Heart left ventricle (tissue), 13 donors: ENCODE measurements at regions not wholly inside any gene's neighbourhood (a gene's known extent, or its start where the extent isn't known, plus 50 kb on each side); places are given as distances from the start of the nearest gene placed in this dataset.

Experiments
- CTCF ChIP-seq, 12 donors: fragments of 200-600 bp; sonication (generic) in 4 of 12; IDR thresholded peaks; one replicate each; pipeline versions ENCODE4 v1.5.0 to v1.8.0; 2018 to 2022; ENCODE audit warnings: antibody characterized with exemption in 12 of 12, mild to moderate bottlenecking in 5 of 12
- POLR2A ChIP-seq, 2 donors: fragments of 450-650 bp; IDR thresholded peaks; one replicate each; pipeline ENCODE4 v1.6.1; 2017; ENCODE audit warnings: antibody characterized with exemption in 2 of 2, mild to moderate bottlenecking in 2 of 2, moderate library complexity in 2 of 2
- donor health status: ischemic (EF 13 %, LVEDD 7.1; RV severe dilation, severe dysfunction).
- donor health status: DM: no; HTN: yes; CAD: no.
- donor health status: DM: no; HTN: no; CAD: no.
- donor health status: ischemic (EF 25% LVEDD 6.9; RV normal size, moderate dysfunction).
- donor health status: ischemic (EF 25% LVEDD 5.7; RV mildly dilated, moderate dysfunction).
- donor health status: ischemic (EF 35%, LVEDD 5.7; RV mildly dilated, moderate dysfunction).
- donor health status: nonischemic (EF 11% LVEDD 7.7; RV severe dilation, severe dysfunction).
- donor health status: DM: yes; HTN: yes; CAD: no.
- donor health status: PGD.
- donor health status: ischemic (EF 29% LVEDD 5.4; RV normal size, mild dysfunction).
- donor health status: nonischemic (EF 23%, LVEDD 6.1; RV moderate dilation, normal function).

- TF ChIP-seq CTCF (IDR thresholded peaks at IDR 0.05) (no peak), POLR2A (IDR thresholded peaks at IDR 0.05) (no peak)
These were observed 638.3 kb upstream of the GRIA3 start for GRCh38 chrX:122545778-122546177.
